ENCODE measurements at regions not wholly inside any gene's neighbourhood (a gene's known extent, or its start where the extent isn't known, plus 50 kb on each side); places are given as distances from the start of the nearest gene placed in this dataset.

GRCh38 chr4:184558996-184559395 lies 84.6 kb upstream of the IRF2 start:
- WGBS, 2 donors, result 74 to 75% methylated on average over 7 of the region's 7 CpGs
- Histone ChIP-seq H3K27me3 (no peaks in the 10 kb centered on the region), H3K9me3 (no peaks in the 10 kb centered on the region), H3K4me1 (no peaks in the 10 kb centered on the region), H3K27ac (no peak overlapping the region), H3K36me3 (no peaks in the 10 kb centered on the region), H3K4me3 (no peak overlapping the region)
- no peak for DNase-seq (ENCODE audit: low spot score in 2 of 2)
- TF ChIP-seq EP300 (IDR thresholded peaks at IDR 0.05) (no peak), CTCF (IDR thresholded peaks at IDR 0.05) (no peak), POLR2A (IDR thresholded peaks at IDR 0.05) (no peak)

GRCh38 chr4:184553891-184554290 lies 79.5 kb upstream of the IRF2 start:
- Histone ChIP-seq H3K27me3 (no peaks in the 10 kb centered on the region), H3K36me3 (no peaks in the 10 kb centered on the region), H3K4me3 (no peak overlapping the region), H3K27ac (no peak overlapping the region), H3K9me3 (no peaks in the 10 kb centered on the region), H3K4me1 (no peaks in the 10 kb centered on the region)
- no peak for DNase-seq (ENCODE audit: low spot score in 2 of 2)
- 89% methylated on average over 4 of the region's 4 CpGs for WGBS, 2 donors
- TF ChIP-seq EP300 (IDR thresholded peaks at IDR 0.05) (no peak), POLR2A (IDR thresholded peaks at IDR 0.05) (no peak), CTCF (IDR thresholded peaks at IDR 0.05) (no peak)

- no peak for TF ChIP-seq EP300 (IDR thresholded peaks at IDR 0.05)
- no peak for TF ChIP-seq POLR2A (IDR thresholded peaks at IDR 0.05)
- no peak for TF ChIP-seq CTCF (IDR thresholded peaks at IDR 0.05)
- Histone ChIP-seq H3K27me3 (no peaks in the 10 kb centered on the region), H3K9me3 (no peaks in the 10 kb centered on the region), H3K4me1 (no peaks in the 10 kb centered on the region), H3K27ac (no peak overlapping the region), H3K36me3 (no peaks in the 10 kb centered on the region), H3K4me3 (no peak overlapping the region)
- no peak for DNase-seq (ENCODE audit: low spot score in 2 of 2)
- 23 to 45% methylated on average over 3 of the region's 3 CpGs for WGBS, 2 donors
These were observed 76.1 kb upstream of the IRF2 start for GRCh38 chr4:184550476-184550875.

- H3K4me1 ChIP-seq, result no peaks in the 10 kb centered on the region
- no peaks in the 10 kb centered on the region for H3K36me3 ChIP-seq
- TF ChIP-seq CTCF (IDR thresholded peaks at IDR 0.05), result no peak
- no peak for TF ChIP-seq EP300 (IDR thresholded peaks at IDR 0.05)
- TF ChIP-seq POLR2A (IDR thresholded peaks at IDR 0.05), result no peak
- WGBS, 2 donors, result 65 to 66% methylated on average over 20 of the region's 20 CpGs
- DNase-seq (ENCODE audit: low spot score in 2 of 2), result no peak
- peak overlapping the region in 1 of 4 donors; percentile 68 for H3K27ac ChIP-seq
- H3K27me3 ChIP-seq, result no peaks in the 10 kb centered on the region
- no peaks in the 10 kb centered on the region for H3K9me3 ChIP-seq
- peak overlapping the region in 2 of 4 donors; percentile 18 to 32 for H3K4me3 ChIP-seq
These were observed 74.4 kb upstream of the IRF2 start for GRCh38 chr4:184548648-184549341.

- 56 to 64% methylated on average over 5 of the region's 5 CpGs for WGBS, 2 donors
These were observed 73.9 kb upstream of the IRF2 start for GRCh38 chr4:184548316-184548647.

More at GRCh38 chr4:184548316-184548647, 73.9 kb upstream of the IRF2 start:
- Histone ChIP-seq H3K27me3 (no peaks in the 10 kb centered on the region), H3K9me3 (no peaks in the 10 kb centered on the region), H3K27ac (peak overlapping the region in 1 of 4 donors; percentile 68), H3K4me1 (no peaks in the 10 kb centered on the region), H3K4me3 (peak overlapping the region in 2 of 4 donors; percentile 18 to 32), H3K36me3 (no peaks in the 10 kb centered on the region)
- no peak for DNase-seq (ENCODE audit: low spot score in 2 of 2)
- no peak for TF ChIP-seq EP300 (IDR thresholded peaks at IDR 0.05)
